Upper lobe of left lung (tissue), 6 donors: ENCODE measurements at regions not wholly inside any gene's neighbourhood (a gene's known extent, or its start where the extent isn't known, plus 50 kb on each side); places are given as distances from the start of the nearest gene placed in this dataset.

Source experiments
- ATAC-seq, 2 donors: fragments of 200-7000 bp; cut with Tn5 transposase; one replicate each; pipeline ENCODE4 v1.9.1; 2022; ENCODE audit warnings: mild to moderate bottlenecking in 2 of 2, moderate library complexity in 2 of 2; ENCODE audit not compliant: low FRiP score in 2 of 2
- DNase-seq, 2 donors: peaks; one replicate each; pipeline ENCODE4 v3.0.0-alpha.2; 2019 to 2020
- H3K27ac ChIP-seq, 4 donors: fragments of 200-600 bp; sonication (generic); one replicate each; pipeline ENCODE4 v1.5.1; 2016 to 2019
- H3K27me3 ChIP-seq, 4 donors: fragments of 200-600 bp; sonication (generic); one replicate each; pipeline ENCODE4 v1.5.1; 2017 to 2019
- H3K36me3 ChIP-seq, 4 donors: fragments of 200-600 bp; sonication (generic); one replicate each; pipeline ENCODE4 v1.5.1; 2016 to 2019
- H3K4me1 ChIP-seq, 4 donors: fragments of 200-600 bp; sonication (generic); one replicate each; pipeline ENCODE4 v1.5.1; 2018 to 2019
- H3K4me3 ChIP-seq, 4 donors: fragments of 200-600 bp; sonication (generic); one replicate each; pipeline ENCODE4 v1.5.1; 2017 to 2019; ENCODE audit warnings: mild to moderate bottlenecking in 2 of 4, moderate library complexity in 1 of 4
- H3K9me3 ChIP-seq, 4 donors: fragments of 200-600 bp; sonication (generic); one replicate each; pipeline ENCODE4 v1.5.1; 2018 to 2019
- CTCF ChIP-seq, 6 experiments: fragments of 450-650 bp in 4 of 6; fragments of 200-600 bp in 2 of 6; sonication (generic) in 2 of 6; IDR thresholded peaks; one replicate each; pipeline ENCODE4 v1.5.1; 2016 to 2019; ENCODE audit warnings: antibody characterized with exemption in 6 of 6
- EP300 ChIP-seq, 4 donors: sonication (generic); formaldehyde crosslinking; IDR thresholded peaks; one replicate each; pipeline ENCODE4 v1.5.1; 2017; ENCODE audit warnings: antibody characterized with exemption in 4 of 4, control low read depth in 2 of 4
- POLR2A ChIP-seq, 4 donors: fragments of 450-650 bp; IDR thresholded peaks; one replicate each; pipeline ENCODE4 v1.5.1; 2016 to 2017; ENCODE audit warnings: antibody characterized with exemption in 4 of 4, mild to moderate bottlenecking in 2 of 4
- POLR2AphosphoS5 ChIP-seq, 2 donors: sonication (generic); formaldehyde crosslinking; IDR thresholded peaks; one replicate each; pipeline ENCODE4 v1.5.1; 2017; ENCODE audit warnings: antibody characterized with exemption in 2 of 2
- WGBS, 2 donors: methylation state at CpG; one replicate each; pipeline ENCODE4 v1.1.5; 2017 to 2018; 5-methylcytosine and 5-hydroxymethylcytosine counted together
- donor health status: DM: no; HTN: no; CAD: no; lungs with moderate emphysema.
- donor health status: DM: no; HTN: yes; CAD: no; lungs with severe emphysema.

GRCh38 chr13:62040078-62040477 lies 624.4 kb upstream of the PCDH20 start:
- TF ChIP-seq EP300 (IDR thresholded peaks at IDR 0.05) (no peak), POLR2A (IDR thresholded peaks at IDR 0.05) (no peak), CTCF (IDR thresholded peaks at IDR 0.05) (no peak), POLR2AphosphoS5 (IDR thresholded peaks at IDR 0.05) (no peak)
- ATAC-seq: no peak
- Histone ChIP-seq H3K27ac (no peak overlapping the region), H3K4me3 (no peak overlapping the region), H3K27me3 (no peaks in the 10 kb centered on the region), H3K36me3 (no peaks in the 10 kb centered on the region), H3K4me1 (no peaks in the 10 kb centered on the region), H3K9me3 (no peaks in the 10 kb centered on the region)
- no peak for DNase-seq
- 67 to 90% methylated on average over 3 of the region's 3 CpGs for WGBS, 2 donors

- no peaks in the 10 kb centered on the region for H3K9me3 ChIP-seq
- WGBS, 2 donors: 87 to 96% methylated on average over 1 of the region's 1 CpG
- no peaks in the 10 kb centered on the region for H3K36me3 ChIP-seq
- ATAC-seq: no peak
- no peaks in the 10 kb centered on the region for H3K27me3 ChIP-seq
- H3K4me3 ChIP-seq: no peak overlapping the region
- no peaks in the 10 kb centered on the region for H3K4me1 ChIP-seq
- no peak for DNase-seq
- H3K27ac ChIP-seq: no peak overlapping the region
- TF ChIP-seq CTCF (IDR thresholded peaks at IDR 0.05) (no peak), POLR2AphosphoS5 (IDR thresholded peaks at IDR 0.05) (no peak), POLR2A (IDR thresholded peaks at IDR 0.05) (no peak), EP300 (IDR thresholded peaks at IDR 0.05) (no peak)
Observed at GRCh38 chr13:62038214-62038613, 622.6 kb upstream of the PCDH20 start.

GRCh38 chr13:62035981-62036380 lies 620.3 kb upstream of the PCDH20 start:
- no peak for DNase-seq
- no peaks in the 10 kb centered on the region for H3K9me3 ChIP-seq
- H3K4me3 ChIP-seq: no peak overlapping the region
- no peaks in the 10 kb centered on the region for H3K36me3 ChIP-seq
- no peak for ATAC-seq
- H3K27ac ChIP-seq: no peak overlapping the region
- no peaks in the 10 kb centered on the region for H3K4me1 ChIP-seq
- 33 to 43% methylated on average over 2 of the region's 2 CpGs for WGBS, 2 donors
- TF ChIP-seq CTCF (IDR thresholded peaks at IDR 0.05): no peak
- TF ChIP-seq EP300 (IDR thresholded peaks at IDR 0.05): no peak
- TF ChIP-seq POLR2AphosphoS5 (IDR thresholded peaks at IDR 0.05): no peak
- no peak for TF ChIP-seq POLR2A (IDR thresholded peaks at IDR 0.05)
- H3K27me3 ChIP-seq: no peaks in the 10 kb centered on the region

- WGBS, 2 donors: 45 to 67% methylated on average over 4 of the region's 4 CpGs
- TF ChIP-seq POLR2A (IDR thresholded peaks at IDR 0.05) (no peak), CTCF (IDR thresholded peaks at IDR 0.05) (no peak), POLR2AphosphoS5 (IDR thresholded peaks at IDR 0.05) (no peak)
- H3K36me3 ChIP-seq: no peaks in the 10 kb centered on the region
- no peaks in the 10 kb centered on the region for H3K27me3 ChIP-seq
- H3K4me3 ChIP-seq: no peak overlapping the region
- DNase-seq: no peak
- no peaks in the 10 kb centered on the region for H3K4me1 ChIP-seq
- no peak overlapping the region for H3K27ac ChIP-seq
- no peak for ATAC-seq
- H3K9me3 ChIP-seq: no peaks in the 10 kb centered on the region
Observed at GRCh38 chr13:62033934-62034333, 618.3 kb upstream of the PCDH20 start.

- H3K4me3 ChIP-seq: no peak overlapping the region
- ATAC-seq (no peak), DNase-seq (no peak)
- H3K27ac ChIP-seq: no peak overlapping the region
- TF ChIP-seq POLR2A (IDR thresholded peaks at IDR 0.05): no peak
- no peak for TF ChIP-seq CTCF (IDR thresholded peaks at IDR 0.05)
- TF ChIP-seq EP300 (IDR thresholded peaks at IDR 0.05): no peak
- TF ChIP-seq POLR2AphosphoS5 (IDR thresholded peaks at IDR 0.05): no peak
- H3K36me3 ChIP-seq: no peaks in the 10 kb centered on the region
- H3K9me3 ChIP-seq: no peaks in the 10 kb centered on the region
- no peaks in the 10 kb centered on the region for H3K27me3 ChIP-seq
- no peaks in the 10 kb centered on the region for H3K4me1 ChIP-seq
- 84 to 92% methylated on average over 1 of the region's 1 CpG for WGBS, 2 donors
Observed at GRCh38 chr13:62022369-62022768, 606.7 kb upstream of the PCDH20 start.
